Right ventricle myocardium inferior (tissue), 1 donor: ENCODE measurements at regions not wholly inside any gene's neighbourhood (a gene's known extent, or its start where the extent isn't known, plus 50 kb on each side); places are given as distances from the start of the nearest gene placed in this dataset.
A peak's percentile ranks its signal among the peaks of the same experiment; 100 is the strongest.
"Not testable (repeated sequence)": the region's sequence is repeated elsewhere in the genome, so short reads cannot be mapped to it uniquely, and the experiment has no call there.

ENCODE experiments used
- ATAC-seq: fragments of 200-7000 bp; cut with Tn5 transposase; one replicate; pipeline ENCODE4 v1.9.1; 2020; ENCODE audit warnings: mild to moderate bottlenecking, moderate library complexity
- DNase-seq: peaks from one replicate; pipeline ENCODE4 v3.0.0; 2021; ENCODE audit errors: missing footprints
- intact Hi-C: fragments of 100-400 bp; cut with DNase I; formaldehyde crosslinking; loops from one replicate; pipeline ENCODE4 v1.11.0; 2022
- donor health status: DM: no; HTN: yes; CAD: no; lungs with severe emphysema.

DNA sequence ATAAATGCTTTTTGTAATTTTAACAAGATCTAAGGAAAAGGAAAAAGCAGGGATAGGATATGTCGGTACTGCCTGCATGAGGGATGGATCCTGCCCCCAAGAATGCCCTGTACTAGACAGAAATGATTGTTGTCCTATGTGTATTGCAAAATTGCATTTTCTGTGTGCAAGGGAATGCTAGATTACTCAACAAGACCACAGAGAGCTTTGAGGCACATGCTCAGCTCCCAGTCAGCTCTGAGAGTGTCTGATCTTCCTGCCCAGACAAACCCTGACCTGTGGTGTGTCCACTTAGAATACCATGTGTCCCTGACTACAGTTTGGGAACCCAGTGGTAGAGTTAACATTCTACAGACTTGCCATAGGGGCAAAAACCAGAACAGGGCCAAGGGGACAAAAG lies 129.2 kb upstream of the PAK3 start:
- ATAC-seq: no peak
- DNase-seq: no peak
- intact Hi-C loops: no loop called here

DNA sequence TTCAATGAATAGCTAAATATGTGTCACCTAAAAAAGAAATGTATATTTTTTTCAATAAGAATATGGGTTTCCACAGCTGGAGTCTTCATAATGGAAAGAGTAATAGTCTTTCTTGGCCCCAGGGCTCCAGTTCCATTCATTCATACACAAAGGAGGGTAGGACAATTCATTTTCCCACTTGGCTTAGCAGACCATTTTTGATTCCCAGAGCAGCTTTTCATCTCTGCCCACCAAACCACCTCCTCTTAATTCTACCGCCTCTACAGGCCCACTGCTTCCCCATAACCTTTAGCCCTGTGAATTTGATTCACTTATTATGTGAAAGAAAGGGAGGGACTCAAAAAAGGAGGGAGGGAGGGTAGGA lies 129.9 kb upstream of the PAK3 start:
- no peak for DNase-seq
- intact Hi-C loops: no loop called here
- no peak for ATAC-seq

GRCh38 chrX:110965409-110966090 lies 130.4 kb upstream of the PAK3 start:
- intact Hi-C loops: no loop called here
- ATAC-seq: no peak
- DNase-seq: no peak

DNA sequence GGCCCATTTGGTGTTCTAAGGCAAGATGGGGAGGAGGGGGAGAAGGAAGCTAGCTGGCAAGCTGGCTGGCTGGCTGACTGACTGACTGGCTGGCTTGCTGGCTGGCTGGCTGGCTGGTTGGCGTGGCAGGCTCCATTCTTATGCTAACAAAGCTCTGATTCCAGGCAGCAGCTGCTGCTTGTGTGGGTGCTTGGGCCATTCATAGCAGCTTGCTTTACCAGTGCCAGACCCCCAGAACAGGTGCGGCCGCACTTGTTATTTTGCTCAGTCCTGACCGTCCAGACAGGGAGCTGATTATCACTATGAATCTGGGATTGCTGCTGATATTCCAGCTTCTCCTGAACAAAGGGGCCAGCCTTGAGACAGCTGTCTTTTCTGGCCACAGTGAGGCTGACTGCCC lies 131.2 kb upstream of the PAK3 start:
- DNase-seq (no peak), ATAC-seq (no peak)
- intact Hi-C loops: no loop called here

DNA sequence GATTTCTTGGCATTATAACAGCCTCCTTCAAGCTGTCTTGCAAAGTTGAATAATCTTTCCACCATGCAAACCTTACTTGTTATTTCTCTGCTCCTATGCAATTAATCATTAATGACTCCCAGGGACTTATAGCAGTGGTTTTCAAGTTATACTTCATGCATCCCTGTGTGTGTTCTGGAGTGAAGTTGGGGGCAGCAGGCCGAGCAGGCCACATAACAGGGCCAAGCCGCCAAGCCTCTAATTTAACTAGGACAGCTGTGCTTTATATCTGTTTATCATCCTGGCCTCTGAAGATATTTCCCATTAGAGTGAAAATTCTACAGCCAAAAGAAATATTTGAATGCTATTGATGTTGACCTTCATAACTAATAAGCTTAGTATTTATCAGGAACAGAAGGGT lies 133.5 kb upstream of the PAK3 start:
- ATAC-seq (no peak), DNase-seq (no peak)
- intact Hi-C loops: no loop called here

GRCh38 chrX:110955706-110956105 lies 140.3 kb upstream of the PAK3 start:
- intact Hi-C loops: no loop called here
- ATAC-seq (no peak), DNase-seq (no peak)

GRCh38 chrX:110954428-110955100 lies 141.4 kb upstream of the PAK3 start:
- intact Hi-C loops: no loop called here
- ATAC-seq (no peak), DNase-seq (no peak)

DNA sequence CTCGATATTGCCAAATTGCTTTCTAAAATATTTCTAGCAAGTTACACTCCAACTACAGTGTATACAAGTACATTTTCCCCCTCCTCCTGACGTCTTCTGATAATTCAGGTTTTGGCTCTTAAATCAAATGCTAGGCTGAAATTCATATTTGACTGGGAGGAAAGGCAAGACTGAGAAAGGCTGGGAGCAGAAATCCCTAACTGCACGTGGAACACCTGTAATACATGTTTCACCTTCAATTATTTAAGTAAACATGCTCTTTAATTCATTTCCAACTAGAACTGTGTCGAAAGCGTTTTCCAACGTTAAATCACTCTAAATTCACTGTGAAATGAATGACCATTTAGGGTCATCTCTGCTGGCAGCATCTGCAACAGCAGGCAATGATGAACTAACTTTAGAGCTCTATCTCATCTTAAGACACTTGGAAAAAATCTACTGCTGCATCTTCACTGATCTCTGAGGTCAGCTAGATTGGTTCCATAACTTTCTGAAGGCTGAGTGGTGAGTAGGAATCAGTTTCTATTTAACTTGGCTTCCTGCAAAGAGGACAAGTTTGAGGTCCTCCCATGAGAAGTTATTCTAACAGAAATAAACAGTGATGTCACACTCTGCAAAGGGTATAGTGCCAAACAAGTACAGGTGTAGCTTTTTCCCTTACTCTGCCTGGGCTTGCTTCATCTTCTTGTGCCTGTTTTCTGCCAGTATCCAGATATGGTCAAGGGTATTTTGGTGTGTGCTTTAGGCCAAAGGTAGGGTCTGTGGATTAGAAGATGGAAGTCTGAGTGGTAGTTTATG lies 144.3 kb upstream of the PAK3 start:
- DNase-seq (no peak), ATAC-seq (no peak)
- intact Hi-C loops: no loop called here

GRCh38 chrX:110944751-110945675 lies 149.4 kb upstream of the CHRDL1 start:
- intact Hi-C loops: no loop called here
- ATAC-seq (no peak), DNase-seq (no peak)

- intact Hi-C loops: no loop called here
- DNase-seq (no peak), ATAC-seq (no peak)
These were observed 148.7 kb upstream of the CHRDL1 start for GRCh38 chrX:110944311-110944750.

DNA sequence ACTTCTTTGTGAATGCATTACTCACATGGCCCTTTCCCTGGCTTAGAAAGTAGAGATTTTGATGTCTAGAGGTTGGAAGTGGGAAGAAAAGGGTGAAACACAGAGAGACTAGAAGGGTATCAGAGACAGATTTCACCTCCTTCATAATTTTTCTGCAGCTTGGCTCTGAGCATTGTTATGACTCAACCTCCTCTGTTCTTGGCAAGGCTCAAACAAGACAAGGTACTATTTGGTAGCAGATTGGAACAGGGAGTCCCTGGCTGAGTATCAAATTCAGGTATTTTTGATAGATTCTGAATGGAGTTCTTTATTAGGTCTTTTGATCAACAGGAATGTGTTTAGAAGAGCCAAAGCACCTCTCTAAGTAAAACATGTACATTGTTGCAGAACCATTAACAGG lies 146.3 kb upstream of the CHRDL1 start:
- ATAC-seq (no peak), DNase-seq (no peak)
- intact Hi-C loops: no loop called here

- DNase-seq (no peak), ATAC-seq (no peak)
- intact Hi-C loops: no loop called here
These were observed 143.5 kb upstream of the CHRDL1 start for GRCh38 chrX:110938977-110939732.

GRCh38 chrX:110924871-110925270 lies 129.3 kb upstream of the CHRDL1 start:
- ATAC-seq (no peak), DNase-seq (no peak)
- intact Hi-C loops: no loop called here

DNA sequence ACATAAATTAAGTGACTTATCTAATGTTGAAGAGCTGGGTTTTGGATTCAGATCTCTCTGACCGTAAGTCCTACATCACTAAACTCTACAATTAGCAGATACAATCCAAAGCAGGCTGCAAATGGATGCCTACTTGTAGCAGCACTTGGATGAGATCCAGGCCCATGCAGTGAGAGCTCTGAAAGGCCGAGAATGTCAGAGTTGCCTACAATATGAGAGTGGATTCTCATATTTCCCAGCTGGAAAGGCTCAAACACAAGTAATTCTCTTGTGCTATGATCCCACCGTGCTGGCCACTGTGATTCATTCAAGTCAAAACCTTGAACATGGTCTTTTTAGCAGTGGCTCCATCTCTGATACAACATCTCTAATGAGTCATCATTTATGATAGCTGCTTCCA lies 125.4 kb upstream of the CHRDL1 start:
- intact Hi-C loops: no loop called here
- no peak for ATAC-seq

GRCh38 chrX:110915570-110915969 lies 120.0 kb upstream of the CHRDL1 start:
- intact Hi-C loops: no loop called here
- ATAC-seq (no peak), DNase-seq (no peak)

More for the DNA sequence above, 125.4 kb upstream of the CHRDL1 start:
- no peak for DNase-seq

DNA sequence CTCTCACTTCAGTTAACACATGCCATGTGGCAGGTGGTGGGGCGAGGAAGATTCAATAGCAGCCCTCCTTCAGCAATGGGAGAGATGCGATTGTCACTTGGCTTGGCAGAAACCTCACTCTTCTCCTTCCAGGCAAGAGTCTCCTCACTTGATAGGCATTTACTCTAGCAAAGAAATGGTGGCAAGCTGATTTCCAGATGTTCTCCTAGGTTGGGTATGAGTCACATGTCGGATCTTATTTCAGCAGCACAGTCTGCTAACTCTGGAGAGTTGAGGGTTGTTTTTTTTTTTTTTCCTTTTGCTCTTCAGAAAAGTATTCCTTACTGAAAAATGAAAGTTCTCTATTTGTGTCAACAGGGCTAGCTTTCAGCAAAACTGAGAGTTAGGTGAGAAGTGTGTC lies 119.5 kb upstream of the CHRDL1 start:
- peak; percentile 23 for DNase-seq
- no peak for ATAC-seq
- intact Hi-C loops: no loop called here

GRCh38 chrX:110914281-110914680 lies 118.7 kb upstream of the CHRDL1 start:
- no peak for DNase-seq
- intact Hi-C loops: no loop called here
- ATAC-seq: no peak

DNA sequence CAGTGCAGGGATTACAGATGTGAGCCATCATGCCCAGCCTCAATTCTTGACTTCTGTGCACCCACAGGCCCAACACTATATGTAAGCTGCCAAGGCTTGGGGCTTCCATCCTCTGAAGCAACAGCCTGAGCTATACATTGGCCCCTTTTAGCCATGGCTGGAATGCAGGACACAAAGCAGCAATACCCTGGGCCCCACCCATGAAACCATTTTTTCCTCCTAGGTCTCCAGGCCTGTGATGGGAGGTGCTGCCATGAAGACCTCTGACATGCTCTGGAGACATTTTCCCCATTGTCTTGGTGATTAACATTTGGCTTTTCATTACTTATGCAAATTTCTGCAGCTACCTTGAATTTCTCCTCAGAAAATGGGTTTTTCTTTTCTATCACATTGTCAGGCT lies 109.1 kb upstream of the CHRDL1 start:
- ATAC-seq, DNase-seq, intact Hi-C loops: not testable (repeated sequence)
